CD4-positive, CD25-positive, alpha-beta regulatory T cell (primary cell): ENCODE measurements at regions not wholly inside any gene's neighbourhood (a gene's known extent, or its start where the extent isn't known, plus 50 kb on each side); places are given as distances from the start of the nearest gene placed in this dataset.

Experiments used
- ATAC-seq, 2 donors: fragments of 150-1000 bp; cut with Tn5 transposase; one replicate each; pipeline ENCODE4 v1.10.0; 2021; ENCODE audit warnings: low read depth in 2 of 2, moderate number of reproducible peaks in 2 of 2, moderate library complexity in 1 of 2
- DNase-seq, 3 donors: peaks; one replicate each; pipeline versions ENCODE4 v3.0.0 to v3.0.0-alpha.2; 2012 to 2022; ENCODE audit warnings: mixed read lengths in 1 of 3
- H3K27ac ChIP-seq: one replicate; pipeline ENCODE4 v1.7.0; 2013; ENCODE audit warnings: mild to moderate bottlenecking, low read length; ENCODE audit not compliant: insufficient read depth, poor library complexity, severe bottlenecking
- H3K27me3 ChIP-seq: one replicate; pipeline ENCODE4 v1.7.0; 2013; ENCODE audit warnings: low read length; ENCODE audit not compliant: control insufficient read depth, insufficient read depth
- H3K36me3 ChIP-seq: one replicate; pipeline ENCODE4 v1.7.0; 2013; ENCODE audit warnings: mild to moderate bottlenecking, low read length, moderate library complexity; ENCODE audit not compliant: control insufficient read depth, insufficient read depth
- H3K4me1 ChIP-seq: 2 replicates; pipeline ENCODE4 v1.7.0; 2013; ENCODE audit warnings: mild to moderate bottlenecking, low read length; ENCODE audit not compliant: insufficient read depth, control insufficient read depth, poor library complexity, severe bottlenecking
- H3K4me3 ChIP-seq: one replicate; pipeline ENCODE4 v1.7.0; 2013; ENCODE audit warnings: low read depth, mild to moderate bottlenecking, low read length, moderate library complexity
- H3K9me3 ChIP-seq, 2 experiments: 1 replicate in 1 of 2; 2 replicates in 1 of 2; pipeline ENCODE4 v1.7.0; 2013; ENCODE audit warnings: low read length in 2 of 2, mild to moderate bottlenecking in 1 of 2, moderate library complexity in 1 of 2; ENCODE audit not compliant: control insufficient read depth in 2 of 2
- H3K27ac Mint-ChIP-seq, 3 donors: one replicate each; pipeline ENCODE4 v1.8.0; 2020 to 2022; ENCODE audit warnings: mild to moderate bottlenecking in 3 of 3, mixed read lengths in 3 of 3, moderate library complexity in 2 of 3
- H3K27me3 Mint-ChIP-seq: one replicate; pipeline ENCODE4 v1.8.0; 2022; ENCODE audit warnings: mild to moderate bottlenecking, mixed read lengths
- H3K36me3 Mint-ChIP-seq: one replicate; pipeline ENCODE4 v1.8.0; 2020; ENCODE audit warnings: mixed read lengths
- H3K4me1 Mint-ChIP-seq, 4 donors: one replicate each; pipeline ENCODE4 v1.8.0; 2020 to 2022; ENCODE audit warnings: mixed read lengths in 4 of 4, mild to moderate bottlenecking in 1 of 4
- H3K4me3 Mint-ChIP-seq, 4 donors: one replicate each; pipeline ENCODE4 v1.8.0; 2020 to 2022; ENCODE audit warnings: mild to moderate bottlenecking in 4 of 4, mixed read lengths in 4 of 4, moderate library complexity in 3 of 4
- H3K9me3 Mint-ChIP-seq, 7 donors: one replicate each; pipeline ENCODE4 v1.8.0; 2020 to 2022; ENCODE audit warnings: mixed read lengths in 7 of 7, mild to moderate bottlenecking in 3 of 7, moderate library complexity in 2 of 7

GRCh38 chr6:82083646-82084045 lies 163.9 kb downstream of the IBTK start:
- no peak for DNase-seq
- no peaks in the 10 kb centered on the region for H3K36me3 ChIP-seq
- Mint-ChIP-seq H3K4me1 (no peaks in the 10 kb centered on the region), H3K4me3 (no peak overlapping the region), H3K9me3 (peaks cover 0 to 4% (median 0%) of the 10 kb centered on the region in 7 donors), H3K36me3 (no peaks in the 10 kb centered on the region), H3K27ac (no peak overlapping the region), H3K27me3 (peaks cover 6% of the 10 kb centered on the region)
- peaks cover 2% of the 10 kb centered on the region for H3K27me3 ChIP-seq
- H3K9me3 ChIP-seq: no peaks in the 10 kb centered on the region
- H3K4me3 ChIP-seq: no peak overlapping the region
- H3K27ac ChIP-seq: no peak overlapping the region
- no peaks in the 10 kb centered on the region for H3K4me1 ChIP-seq
- no peak for ATAC-seq

DNA sequence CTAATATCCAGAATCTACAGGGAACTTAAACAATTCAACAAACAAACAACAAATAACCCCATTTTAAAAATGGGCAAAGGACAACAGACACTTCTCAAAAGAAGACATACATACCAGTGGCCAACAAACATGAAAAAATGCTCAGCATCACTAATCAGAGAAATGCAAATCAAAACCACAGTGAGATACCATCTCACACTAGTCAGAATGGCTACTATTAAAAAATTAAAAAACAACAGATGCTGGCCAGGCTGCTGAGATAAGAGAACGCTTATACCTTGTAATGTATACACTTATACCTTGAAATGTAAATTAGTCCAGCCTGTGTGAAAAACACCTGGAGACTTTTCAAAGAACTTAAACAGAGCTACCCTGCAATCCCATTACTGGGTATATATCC lies 166.8 kb downstream of the IBTK start:
- no peak for DNase-seq
- Histone ChIP-seq H3K36me3 (no peaks in the 10 kb centered on the region), H3K4me3 (no peak overlapping the region), H3K4me1 (no peaks in the 10 kb centered on the region), H3K9me3 (no peaks in the 10 kb centered on the region), H3K27me3 (peaks cover 2% of the 10 kb centered on the region), H3K27ac (no peak overlapping the region)
- Mint-ChIP-seq H3K4me3 (no peak overlapping the region), H3K9me3 (peaks cover 0 to 4% (median 0%) of the 10 kb centered on the region in 7 donors), H3K27me3 (peaks cover 6% of the 10 kb centered on the region), H3K4me1 (no peaks in the 10 kb centered on the region), H3K36me3 (no peaks in the 10 kb centered on the region), H3K27ac (no peak overlapping the region)
- ATAC-seq: no peak

- Histone ChIP-seq H3K4me3 (no peak overlapping the region), H3K36me3 (no peaks in the 10 kb centered on the region), H3K9me3 (no peaks in the 10 kb centered on the region), H3K27ac (no peak overlapping the region), H3K4me1 (no peaks in the 10 kb centered on the region), H3K27me3 (no peaks in the 10 kb centered on the region)
- Mint-ChIP-seq H3K9me3 (no peaks in the 10 kb centered on the region), H3K4me1 (no peaks in the 10 kb centered on the region), H3K36me3 (no peaks in the 10 kb centered on the region), H3K4me3 (no peak overlapping the region), H3K27ac (no peak overlapping the region), H3K27me3 (peaks cover 6% of the 10 kb centered on the region)
- ATAC-seq (no peak), DNase-seq (no peak)
Measured at GRCh38 chr6:82078286-82078908, 169.1 kb downstream of the IBTK start.

DNA sequence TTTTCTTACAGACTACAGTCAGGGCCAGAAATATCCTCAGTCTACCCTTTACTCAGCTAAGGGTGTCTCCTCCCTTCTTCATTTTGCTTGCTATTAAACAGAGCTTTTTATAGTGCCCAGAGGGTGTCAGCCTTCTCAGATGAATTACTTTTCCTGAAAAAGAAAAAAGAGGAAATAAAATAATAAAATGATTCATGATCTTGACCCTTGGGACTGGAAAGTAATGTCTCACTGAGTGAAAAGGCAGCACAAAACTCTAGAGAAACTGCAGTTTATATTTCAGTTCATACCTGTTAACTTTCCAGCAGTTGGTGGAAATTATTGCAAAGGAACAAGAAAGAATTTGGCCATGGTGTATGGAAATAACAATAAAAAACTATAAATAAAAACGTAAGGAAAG lies 170.6 kb downstream of the IBTK start:
- Histone ChIP-seq H3K36me3 (no peaks in the 10 kb centered on the region), H3K4me1 (no peaks in the 10 kb centered on the region), H3K27ac (no peak overlapping the region), H3K9me3 (no peaks in the 10 kb centered on the region), H3K27me3 (no peaks in the 10 kb centered on the region), H3K4me3 (no peak overlapping the region)
- peaks cover 3% of the 10 kb centered on the region for H3K27me3 Mint-ChIP-seq
- no peaks in the 10 kb centered on the region for H3K36me3 Mint-ChIP-seq
- H3K4me3 Mint-ChIP-seq: no peak overlapping the region
- DNase-seq (no peak), ATAC-seq (no peak)
- H3K4me1 Mint-ChIP-seq: no peaks in the 10 kb centered on the region
- no peak overlapping the region for H3K27ac Mint-ChIP-seq
- H3K9me3 Mint-ChIP-seq: peaks cover 0 to 1% (median 0%) of the 10 kb centered on the region in 7 donors

DNA sequence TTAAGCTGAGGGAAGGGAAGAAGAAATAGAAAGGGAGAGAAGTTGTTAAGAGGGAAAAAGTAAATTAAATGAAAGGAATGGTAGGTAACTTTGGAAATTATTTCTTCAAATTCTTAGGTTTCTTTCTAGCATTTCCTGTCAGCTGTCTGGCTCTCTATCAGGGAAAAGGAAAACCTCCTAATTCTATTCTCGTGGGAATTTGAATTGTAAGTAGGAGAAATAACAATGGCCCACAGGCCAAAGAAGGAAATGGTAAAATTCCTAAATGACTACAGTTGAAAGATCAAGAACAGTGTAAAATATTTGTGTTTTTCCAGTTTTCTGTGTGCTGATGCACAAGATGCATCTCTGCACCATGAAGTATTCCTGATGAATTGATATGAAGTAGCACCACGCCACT lies 173.0 kb downstream of the IBTK start:
- Mint-ChIP-seq H3K27ac (no peak overlapping the region), H3K36me3 (no peaks in the 10 kb centered on the region), H3K9me3 (peaks cover 0 to 2% (median 0%) of the 10 kb centered on the region in 7 donors), H3K4me1 (no peaks in the 10 kb centered on the region), H3K27me3 (no peaks in the 10 kb centered on the region), H3K4me3 (no peak overlapping the region)
- no peaks in the 10 kb centered on the region for H3K27me3 ChIP-seq
- no peak overlapping the region for H3K27ac ChIP-seq
- H3K4me3 ChIP-seq: no peak overlapping the region
- DNase-seq: no peak
- H3K36me3 ChIP-seq: no peaks in the 10 kb centered on the region
- no peaks in the 10 kb centered on the region for H3K9me3 ChIP-seq
- no peaks in the 10 kb centered on the region for H3K4me1 ChIP-seq
- ATAC-seq: no peak

DNA sequence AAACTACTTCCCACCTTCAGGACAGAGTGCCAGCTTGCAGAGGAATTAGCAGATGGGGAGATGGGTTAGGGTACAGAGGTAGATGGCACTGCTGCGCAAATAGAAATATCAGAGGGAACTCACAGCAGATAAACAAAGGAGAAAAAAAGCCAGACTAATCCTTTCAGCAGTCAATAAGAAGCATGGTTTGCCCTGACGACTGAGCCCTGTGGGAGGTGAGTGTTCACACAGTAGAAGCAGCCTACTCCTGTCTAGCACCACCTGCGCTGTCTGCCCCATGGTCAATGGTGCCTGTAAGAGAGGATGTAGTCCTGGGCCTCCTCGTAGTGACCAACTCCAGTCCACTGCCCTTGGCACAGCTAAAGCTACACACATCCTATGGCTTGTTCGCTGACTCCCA lies 174.1 kb downstream of the IBTK start:
- no peak for ATAC-seq
- H3K27ac ChIP-seq: no peak overlapping the region
- DNase-seq: no peak
- H3K27me3 ChIP-seq: no peaks in the 10 kb centered on the region
- H3K4me3 ChIP-seq: no peak overlapping the region
- H3K9me3 Mint-ChIP-seq: peaks cover 0 to 2% (median 0%) of the 10 kb centered on the region in 7 donors
- H3K36me3 ChIP-seq: no peaks in the 10 kb centered on the region
- no peaks in the 10 kb centered on the region for H3K36me3 Mint-ChIP-seq
- H3K4me3 Mint-ChIP-seq: no peak overlapping the region
- H3K4me1 ChIP-seq: no peaks in the 10 kb centered on the region
- H3K27me3 Mint-ChIP-seq: no peaks in the 10 kb centered on the region
- no peaks in the 10 kb centered on the region for H3K9me3 ChIP-seq
- H3K27ac Mint-ChIP-seq: no peak overlapping the region
- H3K4me1 Mint-ChIP-seq: no peaks in the 10 kb centered on the region

GRCh38 chr6:82072751-82073150 lies 174.8 kb downstream of the IBTK start:
- H3K4me3 ChIP-seq: no peak overlapping the region
- Mint-ChIP-seq H3K27ac (no peak overlapping the region), H3K9me3 (peaks cover 0 to 2% (median 0%) of the 10 kb centered on the region in 7 donors), H3K4me1 (no peaks in the 10 kb centered on the region), H3K4me3 (no peak overlapping the region), H3K27me3 (no peaks in the 10 kb centered on the region), H3K36me3 (no peaks in the 10 kb centered on the region)
- no peaks in the 10 kb centered on the region for H3K9me3 ChIP-seq
- no peaks in the 10 kb centered on the region for H3K36me3 ChIP-seq
- ATAC-seq (no peak), DNase-seq (no peak)
- H3K4me1 ChIP-seq: no peaks in the 10 kb centered on the region
- H3K27me3 ChIP-seq: no peaks in the 10 kb centered on the region
- H3K27ac ChIP-seq: no peak overlapping the region

GRCh38 chr6:82072121-82072521 lies 175.4 kb downstream of the IBTK start:
- no peak overlapping the region for H3K4me3 ChIP-seq
- H3K36me3 Mint-ChIP-seq: no peaks in the 10 kb centered on the region
- H3K27ac ChIP-seq: no peak overlapping the region
- H3K9me3 Mint-ChIP-seq: peaks cover 0 to 2% (median 0%) of the 10 kb centered on the region in 7 donors
- H3K4me1 ChIP-seq: no peaks in the 10 kb centered on the region
- H3K4me1 Mint-ChIP-seq: no peaks in the 10 kb centered on the region
- no peaks in the 10 kb centered on the region for H3K27me3 Mint-ChIP-seq
- no peaks in the 10 kb centered on the region for H3K27me3 ChIP-seq
- H3K36me3 ChIP-seq: no peaks in the 10 kb centered on the region
- ATAC-seq: no peak
- H3K27ac Mint-ChIP-seq: no peak overlapping the region
- H3K9me3 ChIP-seq: no peaks in the 10 kb centered on the region
- no peak for DNase-seq
- no peak overlapping the region for H3K4me3 Mint-ChIP-seq
